GM06990 (cell line): ENCODE measurements at regions not wholly inside any gene's neighbourhood (a gene's known extent, or its start where the extent isn't known, plus 50 kb on each side); places are given as distances from the start of the nearest gene placed in this dataset.
"Not testable (repeated sequence)": the region's sequence is repeated elsewhere in the genome, so short reads cannot be mapped to it uniquely, and the experiment has no call there.

Experiments
- DNase-seq: peaks from one replicate; pipeline ENCODE4 v3.0.0-alpha.2; 2011; ENCODE audit not compliant: insufficient read length; ENCODE audit errors: extremely low read depth
- H3K27me3 ChIP-seq: replicated peaks from 2 replicates; pipeline ENCODE4 v1.6.0; 2011; ENCODE audit warnings: low read length; ENCODE audit not compliant: control insufficient read depth, insufficient read depth
- H3K36me3 ChIP-seq: 2 replicates; pipeline ENCODE4 v1.5.1; 2011; ENCODE audit warnings: low read length; ENCODE audit not compliant: control insufficient read depth, insufficient read depth
- H3K4me3 ChIP-seq: replicated peaks from 2 replicates; pipeline ENCODE4 v1.5.1; 2011; ENCODE audit warnings: low read depth, mild to moderate bottlenecking, control low read depth, low read length
- TF ChIP-seq, protein P1 (sequence below): IDR thresholded peaks from 2 replicates; pipeline ENCODE4 v1.5.1; 2011; ENCODE audit warnings: low read length, control low read depth, mild to moderate bottlenecking, inconsistent platforms; ENCODE audit not compliant: insufficient read depth, poor library complexity, severe bottlenecking

DNA sequence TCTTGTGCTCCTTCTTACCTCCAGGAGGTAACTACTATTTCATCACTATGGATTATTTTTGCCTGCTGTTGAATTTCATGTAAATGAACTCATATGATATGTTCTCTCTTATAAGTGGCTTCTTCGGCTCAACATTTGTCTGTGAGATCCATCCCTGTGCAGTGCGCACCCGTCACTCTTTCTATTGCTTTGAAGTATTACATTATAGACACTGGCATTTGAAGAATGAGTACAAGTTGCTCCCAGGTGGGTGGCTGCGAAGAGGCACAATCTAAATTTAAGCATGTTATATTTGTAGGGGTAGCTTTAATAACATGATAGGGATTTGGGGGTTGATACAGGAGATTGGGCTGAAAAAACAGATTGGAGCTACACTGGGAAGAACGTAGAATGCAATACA lies 809.7 kb downstream of the CCSER2 start:
- no peak for DNase-seq
- no peak overlapping the region for H3K4me3 ChIP-seq
- no peaks in the 10 kb centered on the region for H3K27me3 ChIP-seq
- TF ChIP-seq, protein P1, sequence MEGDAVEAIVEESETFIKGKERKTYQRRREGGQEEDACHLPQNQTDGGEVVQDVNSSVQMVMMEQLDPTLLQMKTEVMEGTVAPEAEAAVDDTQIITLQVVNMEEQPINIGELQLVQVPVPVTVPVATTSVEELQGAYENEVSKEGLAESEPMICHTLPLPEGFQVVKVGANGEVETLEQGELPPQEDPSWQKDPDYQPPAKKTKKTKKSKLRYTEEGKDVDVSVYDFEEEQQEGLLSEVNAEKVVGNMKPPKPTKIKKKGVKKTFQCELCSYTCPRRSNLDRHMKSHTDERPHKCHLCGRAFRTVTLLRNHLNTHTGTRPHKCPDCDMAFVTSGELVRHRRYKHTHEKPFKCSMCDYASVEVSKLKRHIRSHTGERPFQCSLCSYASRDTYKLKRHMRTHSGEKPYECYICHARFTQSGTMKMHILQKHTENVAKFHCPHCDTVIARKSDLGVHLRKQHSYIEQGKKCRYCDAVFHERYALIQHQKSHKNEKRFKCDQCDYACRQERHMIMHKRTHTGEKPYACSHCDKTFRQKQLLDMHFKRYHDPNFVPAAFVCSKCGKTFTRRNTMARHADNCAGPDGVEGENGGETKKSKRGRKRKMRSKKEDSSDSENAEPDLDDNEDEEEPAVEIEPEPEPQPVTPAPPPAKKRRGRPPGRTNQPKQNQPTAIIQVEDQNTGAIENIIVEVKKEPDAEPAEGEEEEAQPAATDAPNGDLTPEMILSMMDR: no peak
- no peaks in the 10 kb centered on the region for H3K36me3 ChIP-seq

DNA sequence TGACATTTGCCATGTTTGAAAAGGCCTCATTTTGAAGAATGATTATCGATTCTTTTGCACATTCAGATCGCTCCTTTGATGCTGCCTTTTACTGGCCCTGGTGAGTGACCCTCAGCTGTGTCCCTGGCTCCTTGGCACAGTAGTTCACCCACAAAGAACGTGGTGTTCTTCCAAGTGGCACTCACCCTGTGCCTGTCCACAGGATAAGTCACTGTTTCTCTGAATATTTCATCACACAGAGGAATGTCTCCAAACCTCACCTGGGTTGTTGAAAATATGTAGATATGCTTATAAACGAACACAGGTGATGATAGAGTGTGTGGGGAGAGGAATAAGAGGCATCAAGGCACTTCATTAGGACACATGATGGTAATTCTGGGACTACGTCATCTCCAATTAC lies 810.7 kb downstream of the CCSER2 start:
- Histone ChIP-seq H3K4me3 (no peak overlapping the region), H3K36me3 (no peaks in the 10 kb centered on the region), H3K27me3 (no peaks in the 10 kb centered on the region)
- DNase-seq: no peak
- TF ChIP-seq, protein P1: no peak

DNA sequence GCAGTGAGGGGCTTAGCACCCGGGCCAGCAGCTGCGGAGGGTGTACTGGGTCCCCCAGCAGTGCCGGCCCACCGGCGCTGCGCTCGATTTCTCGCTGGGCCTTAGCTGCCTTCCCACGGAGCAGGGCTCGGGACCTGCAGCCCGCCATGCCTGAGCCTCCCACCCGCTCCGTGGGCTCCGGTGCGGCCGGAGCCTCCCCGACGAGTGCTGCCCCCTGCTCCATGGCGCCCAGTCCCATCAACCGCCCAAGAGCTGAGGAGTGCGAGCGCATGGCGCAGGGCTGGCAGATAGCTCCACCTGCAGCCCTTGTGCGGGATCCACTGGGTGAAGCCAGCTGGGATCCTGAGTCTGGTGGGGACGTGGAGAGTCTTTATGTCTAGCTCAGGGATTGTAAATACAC lies 813.1 kb downstream of the CCSER2 start:
- not testable (repeated sequence) for H3K27me3 ChIP-seq, H3K4me3 ChIP-seq, DNase-seq, H3K36me3 ChIP-seq

DNA sequence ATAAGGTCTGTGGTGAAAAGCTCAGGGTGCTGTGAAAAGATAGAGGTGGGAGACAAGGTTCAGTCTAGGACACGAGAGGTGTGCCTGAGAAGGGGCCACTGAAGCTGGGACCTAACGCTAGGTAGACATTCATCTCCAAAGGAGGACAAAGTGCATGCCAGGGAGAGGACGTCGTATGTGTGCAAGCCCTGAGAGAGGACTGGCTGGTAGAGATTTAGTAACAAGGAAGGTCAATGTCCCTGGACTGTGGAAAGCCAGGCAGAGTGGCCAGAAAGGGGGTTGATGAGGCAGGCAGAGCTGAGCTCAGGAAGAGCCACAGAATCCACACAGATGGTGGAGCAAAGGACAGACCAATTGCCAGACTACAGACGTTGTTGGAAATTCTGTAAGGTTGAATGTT lies 817.6 kb downstream of the CCSER2 start:
- no peak for DNase-seq
- TF ChIP-seq, protein P1: no peak

DNA sequence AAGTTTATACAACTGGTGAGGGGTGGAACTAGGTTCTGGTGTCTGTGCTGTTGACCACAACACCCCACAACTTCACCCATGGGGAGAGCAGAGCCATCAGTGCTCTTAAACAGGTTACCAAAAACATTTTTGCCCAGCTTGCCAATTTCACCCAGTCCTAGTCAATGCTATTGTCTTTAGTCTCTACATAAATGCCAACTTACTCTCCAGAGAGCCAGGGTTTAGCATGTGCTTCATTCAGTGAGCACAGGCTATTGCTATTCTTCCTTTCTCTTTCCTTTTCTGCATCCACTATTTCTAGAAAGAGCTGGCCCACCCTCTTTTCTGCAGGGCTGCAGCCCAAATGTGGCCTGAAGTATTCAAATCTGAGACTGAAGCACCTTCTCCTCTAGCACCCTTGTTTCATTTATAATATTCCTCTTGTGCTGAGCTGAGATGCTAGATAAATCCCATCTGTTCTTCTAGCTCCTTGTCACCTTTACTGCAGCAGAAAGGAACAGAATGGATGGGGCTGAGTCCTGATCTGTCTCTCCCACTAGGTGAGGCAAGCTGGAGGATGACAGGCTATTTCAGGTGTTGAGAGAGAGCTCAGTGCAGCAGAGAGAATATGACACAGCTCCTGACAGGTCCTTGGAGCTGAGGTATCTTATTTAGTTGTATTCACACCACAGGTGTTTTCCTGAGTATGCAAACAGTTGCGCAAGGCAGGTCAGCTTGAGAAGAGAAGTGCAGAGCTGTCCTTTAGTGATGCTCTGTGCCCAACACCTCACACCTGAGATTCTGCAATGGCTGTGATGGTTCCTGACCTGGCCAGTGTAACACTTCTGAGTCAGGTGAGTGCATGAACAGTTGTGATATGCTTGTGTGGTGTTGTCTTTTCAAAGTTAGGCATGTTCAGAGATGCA lies 819.2 kb downstream of the CCSER2 start:
- Histone ChIP-seq H3K4me3 (no peak overlapping the region), H3K27me3 (no peaks in the 10 kb centered on the region), H3K36me3 (no peaks in the 10 kb centered on the region)
- TF ChIP-seq, protein P1: no peak
- DNase-seq: no peak

More for the DNA sequence above, 817.6 kb downstream of the CCSER2 start:
- H3K36me3 ChIP-seq: no peaks in the 10 kb centered on the region
- H3K4me3 ChIP-seq: no peak overlapping the region
- H3K27me3 ChIP-seq: no peaks in the 10 kb centered on the region

DNA sequence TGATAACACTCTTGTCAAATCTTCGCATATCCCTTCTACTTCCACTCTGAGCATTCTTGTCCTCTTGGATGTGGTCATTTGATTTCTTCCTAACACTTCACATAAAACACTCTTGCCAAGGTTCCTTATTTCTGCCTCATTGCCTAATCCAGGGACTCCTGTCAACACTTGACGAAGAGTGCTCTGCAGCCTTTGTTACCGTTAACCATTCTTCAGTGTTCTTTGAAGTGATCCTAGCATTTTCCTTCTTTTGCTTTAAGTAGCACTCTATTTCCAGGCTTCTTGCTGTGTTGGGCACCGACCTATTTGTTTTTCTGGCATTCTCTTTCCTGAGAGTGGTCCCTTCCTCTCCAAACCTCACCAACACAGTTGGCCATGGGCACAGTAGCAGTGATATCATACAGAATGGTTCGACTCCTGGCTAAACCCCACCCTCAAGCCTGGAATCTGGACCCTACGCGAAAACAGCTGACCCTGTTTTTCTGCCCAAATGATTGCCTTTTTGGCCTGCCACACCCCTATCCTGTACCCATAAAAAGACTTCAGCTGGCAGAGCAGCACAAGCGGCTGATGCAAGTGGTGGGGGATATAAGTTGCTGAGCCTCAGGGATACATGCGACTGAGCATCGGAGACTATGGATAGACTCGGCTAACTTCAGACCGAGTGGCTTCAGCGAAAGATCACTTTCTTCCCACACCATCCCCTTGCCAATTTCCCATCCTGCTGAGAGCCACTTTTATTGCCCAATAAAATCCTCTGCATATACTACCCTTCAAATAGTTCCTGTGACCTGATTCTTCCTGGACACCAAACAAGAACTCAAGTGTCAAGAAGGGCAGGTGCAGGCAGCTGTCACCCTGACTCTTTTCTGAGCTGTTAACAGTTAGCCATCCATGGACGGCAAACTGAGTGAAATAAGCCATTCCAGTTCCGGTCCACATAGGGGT lies 820.6 kb downstream of the CCSER2 start:
- DNase-seq: no peak
- Histone ChIP-seq H3K4me3 (no peak overlapping the region), H3K36me3 (no peaks in the 10 kb centered on the region), H3K27me3 (no peaks in the 10 kb centered on the region)
- TF ChIP-seq, protein P1: no peak
